ENCODE measurements at regions not wholly inside any gene's neighbourhood (a gene's known extent, or its start where the extent isn't known, plus 50 kb on each side); places are given as distances from the start of the nearest gene placed in this dataset.

DNA sequence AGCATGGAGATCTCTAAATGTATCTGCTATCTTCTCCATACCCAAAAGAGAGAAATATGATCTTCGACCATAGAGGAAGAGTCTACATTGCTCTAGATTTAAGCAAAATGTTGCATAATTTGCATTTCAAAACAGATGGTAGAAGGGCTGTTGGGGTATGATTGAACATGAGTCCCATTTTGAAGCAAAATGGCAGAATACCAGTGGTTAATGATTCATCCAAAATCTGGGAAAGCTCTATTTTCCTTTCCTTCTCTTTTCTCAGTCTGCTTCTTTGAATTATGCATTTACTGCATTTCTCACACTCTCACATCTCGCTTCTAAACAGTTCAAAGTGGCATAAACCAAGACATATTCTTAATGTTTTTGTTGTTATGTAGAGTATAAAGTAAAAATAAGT lies 178.5 kb downstream of the MACC1 start:
- no peak for DNase-seq
- H3K9ac ChIP-seq (ENCODE audit: low read length): no peak overlapping the region
- H3K9me3 ChIP-seq (ENCODE audit: control extremely low read depth in 1 of 3, control insufficient read depth in 2 of 3, insufficient read depth in 1 of 3, low read length in 2 of 3): no peaks in the 10 kb centered on the region
- no peaks in the 10 kb centered on the region for H3K27me3 ChIP-seq (replicated peaks in 1 of 4; ENCODE audit: control extremely low read depth in 1 of 4, control insufficient read depth in 3 of 4, insufficient read depth in 4 of 4, low read length in 3 of 4)
- no peaks in the 10 kb centered on the region for H3K9me3 Mint-ChIP-seq (ENCODE audit: insufficient read depth)
- no peak overlapping the region for H3K27ac Mint-ChIP-seq
- H3K4me1 ChIP-seq (ENCODE audit: control insufficient read depth in 2 of 2, insufficient read depth in 2 of 2, low read length in 2 of 2): no peaks in the 10 kb centered on the region
- intact Hi-C loops (cut with micrococcal nuclease): no loop called here
- no peaks in the 10 kb centered on the region for H4K20me1 ChIP-seq (ENCODE audit: control insufficient read depth, insufficient read depth, low read length, poor library complexity, severe bottlenecking)
- no peak overlapping the region for H3K4me3 Mint-ChIP-seq
- no CpG with 5 or more reads among the region's 2 CpGs for whole genome bisulfite sequencing (ENCODE audit: insufficient coverage)
- ChIA-PET CTCF (no interaction called here), POLR2A (no interaction called here)
- ATAC-seq (ENCODE audit: low read depth): no peak
- no peaks in the 10 kb centered on the region for H3K36me3 ChIP-seq (replicated peaks in 1 of 2; ENCODE audit: control extremely low read depth in 1 of 2, control insufficient read depth in 1 of 2, extremely low read depth in 1 of 2, insufficient read depth in 2 of 2, low read length in 1 of 2)
- no peak overlapping the region for H3K4me3 ChIP-seq (ENCODE audit: control extremely low read depth in 1 of 5, extremely low read depth in 1 of 5, insufficient read depth in 1 of 5, low read depth in 2 of 5, low read length in 4 of 5)
- H3K79me2 ChIP-seq (ENCODE audit: control insufficient read depth, insufficient read depth, low read length): no peaks in the 10 kb centered on the region
- no peaks in the 10 kb centered on the region for H3K4me1 Mint-ChIP-seq
- no peak overlapping the region for H3K4me2 ChIP-seq (replicated peaks; ENCODE audit: low read depth, low read length, poor library complexity, severe bottlenecking)
- TF ChIP-seq, protein P1, sequence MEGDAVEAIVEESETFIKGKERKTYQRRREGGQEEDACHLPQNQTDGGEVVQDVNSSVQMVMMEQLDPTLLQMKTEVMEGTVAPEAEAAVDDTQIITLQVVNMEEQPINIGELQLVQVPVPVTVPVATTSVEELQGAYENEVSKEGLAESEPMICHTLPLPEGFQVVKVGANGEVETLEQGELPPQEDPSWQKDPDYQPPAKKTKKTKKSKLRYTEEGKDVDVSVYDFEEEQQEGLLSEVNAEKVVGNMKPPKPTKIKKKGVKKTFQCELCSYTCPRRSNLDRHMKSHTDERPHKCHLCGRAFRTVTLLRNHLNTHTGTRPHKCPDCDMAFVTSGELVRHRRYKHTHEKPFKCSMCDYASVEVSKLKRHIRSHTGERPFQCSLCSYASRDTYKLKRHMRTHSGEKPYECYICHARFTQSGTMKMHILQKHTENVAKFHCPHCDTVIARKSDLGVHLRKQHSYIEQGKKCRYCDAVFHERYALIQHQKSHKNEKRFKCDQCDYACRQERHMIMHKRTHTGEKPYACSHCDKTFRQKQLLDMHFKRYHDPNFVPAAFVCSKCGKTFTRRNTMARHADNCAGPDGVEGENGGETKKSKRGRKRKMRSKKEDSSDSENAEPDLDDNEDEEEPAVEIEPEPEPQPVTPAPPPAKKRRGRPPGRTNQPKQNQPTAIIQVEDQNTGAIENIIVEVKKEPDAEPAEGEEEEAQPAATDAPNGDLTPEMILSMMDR (IDR thresholded peaks at IDR 0.05): no peak
- no peak for TF ChIP-seq EZH2 (IDR thresholded peaks at IDR 0.05; ENCODE audit: borderline replicate concordance, insufficient read depth, low read depth, low read length, poor library complexity, severe bottlenecking)
- no peak overlapping the region for H2AFZ ChIP-seq (ENCODE audit: insufficient read depth, low read depth, low read length, poor library complexity, severe bottlenecking)
- H3K27ac ChIP-seq (ENCODE audit: low read length in 2 of 2): no peak overlapping the region
- H3K27me3 Mint-ChIP-seq: no peaks in the 10 kb centered on the region

- H3K27me3 Mint-ChIP-seq: no peaks in the 10 kb centered on the region
- H3K9me3 Mint-ChIP-seq (ENCODE audit: insufficient read depth): no peaks in the 10 kb centered on the region
- no peak for DNase-seq
- Histone ChIP-seq H3K4me3 (ENCODE audit: control extremely low read depth in 1 of 5, extremely low read depth in 1 of 5, insufficient read depth in 1 of 5, low read depth in 2 of 5, low read length in 4 of 5) (no peak overlapping the region), H3K79me2 (ENCODE audit: control insufficient read depth, insufficient read depth, low read length) (no peaks in the 10 kb centered on the region), H3K9me3 (ENCODE audit: control extremely low read depth in 1 of 3, control insufficient read depth in 2 of 3, insufficient read depth in 1 of 3, low read length in 2 of 3) (no peaks in the 10 kb centered on the region), H2AFZ (ENCODE audit: insufficient read depth, low read depth, low read length, poor library complexity, severe bottlenecking) (no peak overlapping the region), H4K20me1 (ENCODE audit: control insufficient read depth, insufficient read depth, low read length, poor library complexity, severe bottlenecking) (no peaks in the 10 kb centered on the region), H3K36me3 (replicated peaks in 1 of 2; ENCODE audit: control extremely low read depth in 1 of 2, control insufficient read depth in 1 of 2, extremely low read depth in 1 of 2, insufficient read depth in 2 of 2, low read length in 1 of 2) (no peaks in the 10 kb centered on the region), H3K27ac (ENCODE audit: low read length in 2 of 2) (no peak overlapping the region), H3K27me3 (replicated peaks in 1 of 4; ENCODE audit: control extremely low read depth in 1 of 4, control insufficient read depth in 3 of 4, insufficient read depth in 4 of 4, low read length in 3 of 4) (no peaks in the 10 kb centered on the region), H3K4me1 (ENCODE audit: control insufficient read depth in 2 of 2, insufficient read depth in 2 of 2, low read length in 2 of 2) (peaks cover 12 to 14% of the 10 kb centered on the region in 2 donors), H3K9ac (ENCODE audit: low read length) (no peak overlapping the region), H3K4me2 (replicated peaks; ENCODE audit: low read depth, low read length, poor library complexity, severe bottlenecking) (no peak overlapping the region)
- POLR2A ChIA-PET: no interaction called here
- no peak for TF ChIP-seq EZH2 (IDR thresholded peaks at IDR 0.05; ENCODE audit: borderline replicate concordance, insufficient read depth, low read depth, low read length, poor library complexity, severe bottlenecking)
- TF ChIP-seq, protein P1 (IDR thresholded peaks at IDR 0.05): no peak
- no peak for ATAC-seq (ENCODE audit: low read depth)
- H3K4me3 Mint-ChIP-seq: no peak overlapping the region
- 93% methylated on average over 5 of the region's 5 CpGs for WGBS (ENCODE audit: insufficient coverage)
- H3K27ac Mint-ChIP-seq: no peak overlapping the region
- CTCF ChIA-PET: no interaction called here
- peaks cover 16% of the 10 kb centered on the region for H3K4me1 Mint-ChIP-seq
- intact Hi-C loops (cut with micrococcal nuclease): no loop called here
Measured at GRCh38 chr7:20035279-20035875, 181.8 kb downstream of the MACC1 start.
